ENCODE measurements at regions not wholly inside any gene's neighbourhood (a gene's known extent, or its start where the extent isn't known, plus 50 kb on each side); places are given as distances from the start of the nearest gene placed in this dataset.

GRCh38 chr9:91043056-91043810, 241.6 kb downstream of the SYK start:
- no peak for DNase-seq

- no peak for DNase-seq
Measured at GRCh38 chr9:91043811-91044175, 242.2 kb downstream of the SYK start.

- no peak for DNase-seq
Measured at GRCh38 chr9:91044354-91044753, 242.7 kb downstream of the SYK start.

GRCh38 chr9:91045041-91045440, 243.4 kb downstream of the SYK start:
- no peak for DNase-seq

- no peak for DNase-seq
Measured at GRCh38 chr9:91047529-91047928, 245.9 kb downstream of the SYK start.

GRCh38 chr9:91047993-91048607, 246.5 kb downstream of the SYK start:
- no peak for DNase-seq

DNA sequence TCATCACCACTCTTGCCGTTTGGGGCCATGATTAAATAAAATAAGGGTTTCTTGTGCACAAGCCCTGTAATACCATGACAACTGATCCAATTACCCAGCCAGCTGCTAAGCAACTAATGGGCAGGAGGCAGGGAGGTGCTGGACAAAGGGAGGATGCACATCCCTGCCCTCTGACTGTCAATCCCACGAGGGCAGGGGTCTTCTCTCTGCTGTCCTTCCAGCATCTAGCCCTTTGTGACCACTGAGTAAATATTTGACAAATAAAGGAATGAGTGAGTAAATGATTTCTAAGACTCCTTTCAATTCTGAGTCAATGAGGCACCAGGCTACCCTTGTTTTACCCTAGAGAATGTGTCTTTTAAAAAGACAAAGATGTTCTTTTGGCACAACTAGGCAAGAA, 247.1 kb downstream of the SYK start:
- DNase-seq: no peak

DNA sequence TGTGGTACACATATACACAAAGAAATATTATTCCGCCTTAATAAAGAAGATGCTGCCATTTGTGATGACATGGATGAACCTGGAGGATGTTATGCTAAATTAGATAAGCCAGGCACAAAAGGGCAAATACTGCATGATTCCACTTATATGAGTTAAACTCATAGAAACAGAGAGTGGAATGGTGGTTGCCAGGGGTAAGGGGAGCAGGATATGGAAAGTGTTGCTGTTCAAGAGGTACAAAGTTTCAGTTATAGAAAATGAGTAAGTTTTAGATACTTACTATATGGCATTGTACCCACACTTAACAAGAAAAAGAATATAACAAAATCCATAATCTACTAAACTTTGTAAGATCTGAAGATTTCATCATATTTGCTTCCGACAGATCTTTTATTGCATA, 252.2 kb downstream of the SYK start:
- no peak for DNase-seq

- no peak for DNase-seq
Measured at GRCh38 chr9:91055845-91056244, 254.2 kb downstream of the SYK start.

GRCh38 chr9:91056486-91056885, 254.9 kb downstream of the SYK start:
- no peak for DNase-seq

DNA sequence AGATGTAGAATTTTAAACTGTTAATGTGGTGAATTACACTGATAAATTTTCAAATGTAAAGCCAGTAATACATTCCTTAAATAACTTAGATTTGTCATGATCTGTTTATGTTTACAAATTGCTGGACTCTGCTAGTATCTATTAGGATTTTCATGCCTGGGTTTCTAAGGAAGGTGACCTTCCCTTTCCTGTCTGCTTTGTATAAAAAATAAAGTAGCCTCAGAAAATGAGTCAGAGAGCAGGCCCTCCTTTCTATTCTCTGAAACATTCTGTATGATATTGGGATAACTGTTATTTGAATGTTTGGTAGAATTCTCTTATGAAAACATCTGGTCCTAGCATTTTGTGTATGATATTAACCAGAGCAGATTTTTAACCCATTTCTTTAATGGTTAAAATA, 255.3 kb downstream of the SYK start:
- DNase-seq: no peak

- no peak for DNase-seq
Measured at GRCh38 chr9:91059713-91060112, 258.1 kb downstream of the SYK start.

DNA sequence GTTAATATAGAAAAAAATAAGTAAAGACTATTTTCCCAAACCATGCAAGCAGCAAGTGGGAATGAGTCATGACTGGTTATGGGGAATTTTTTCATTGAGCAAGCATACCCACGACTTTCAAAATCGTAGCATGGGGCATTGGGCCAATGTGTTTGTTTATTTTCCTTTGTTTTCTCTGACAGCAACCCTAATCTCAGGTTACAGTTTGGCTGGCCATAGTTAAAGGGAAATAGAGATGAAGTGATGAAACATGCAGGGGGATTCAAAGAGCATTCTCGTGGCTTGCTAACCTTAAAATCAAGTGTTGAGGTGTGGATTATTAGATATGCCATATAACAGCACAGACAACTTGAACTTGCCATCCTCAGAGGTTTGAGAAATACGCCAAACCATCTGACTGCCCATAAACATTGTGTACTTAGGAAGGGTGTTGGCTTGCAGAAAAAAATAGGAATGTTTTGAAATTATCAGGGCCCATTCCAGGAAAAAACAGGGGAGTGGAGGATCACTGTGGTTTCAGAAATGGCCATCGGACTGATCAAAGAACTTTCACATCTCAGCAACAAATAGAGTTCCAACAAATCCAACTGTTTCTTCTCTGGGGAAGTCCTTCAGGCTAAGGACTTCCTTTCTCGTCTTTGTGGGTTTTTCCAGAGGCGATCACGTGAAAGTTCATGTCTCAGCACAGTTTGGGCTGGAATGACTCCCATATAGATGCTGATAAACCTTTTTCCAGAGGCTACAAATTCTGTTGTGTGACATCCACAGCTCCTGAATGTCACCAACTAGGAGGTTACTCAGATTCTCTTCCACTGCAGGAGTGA, 259.1 kb downstream of the SYK start:
- no peak for DNase-seq

GRCh38 chr9:91061506-91061905, 259.9 kb downstream of the SYK start:
- DNase-seq: no peak

DNA sequence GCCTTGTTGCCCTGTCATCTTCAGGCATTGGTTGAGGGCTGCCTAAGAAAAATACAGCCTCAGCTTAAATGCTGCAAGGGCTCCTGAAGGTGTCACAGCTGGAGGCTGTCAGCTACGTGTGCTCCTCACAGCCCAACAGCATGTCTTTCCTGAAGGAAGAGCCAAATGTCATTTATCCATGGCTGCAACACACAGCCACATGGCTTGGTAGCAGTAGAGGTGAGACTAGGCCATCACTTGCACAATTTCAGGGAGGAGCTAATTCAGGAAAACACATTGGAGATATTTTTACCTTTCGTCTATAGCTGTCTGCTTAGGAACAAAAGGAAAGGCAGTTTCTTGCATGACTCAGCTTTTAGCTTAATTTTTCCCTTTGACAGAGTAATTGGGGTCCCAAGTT, 260.7 kb downstream of the SYK start:
- no peak for DNase-seq

DNA sequence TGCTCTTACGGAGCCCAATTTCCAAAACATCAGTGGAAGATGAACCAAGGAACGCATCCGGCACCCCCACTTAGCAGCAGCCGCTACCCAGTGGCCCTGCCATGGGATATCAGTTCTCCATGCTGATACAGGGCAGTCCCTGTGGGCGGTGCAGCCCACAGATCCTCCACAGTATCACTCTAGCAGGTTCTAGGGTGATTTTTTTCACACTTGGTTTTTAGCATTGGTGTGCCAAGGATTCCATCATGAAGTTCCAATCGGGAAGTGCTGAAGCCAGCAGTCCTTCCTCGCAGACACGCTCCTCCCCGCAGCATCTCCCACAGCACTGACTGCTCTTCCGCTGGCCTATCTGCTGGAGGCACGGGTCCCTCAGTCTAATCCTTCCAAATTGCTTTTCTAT, 261.9 kb downstream of the SYK start:
- DNase-seq: no peak

DNA sequence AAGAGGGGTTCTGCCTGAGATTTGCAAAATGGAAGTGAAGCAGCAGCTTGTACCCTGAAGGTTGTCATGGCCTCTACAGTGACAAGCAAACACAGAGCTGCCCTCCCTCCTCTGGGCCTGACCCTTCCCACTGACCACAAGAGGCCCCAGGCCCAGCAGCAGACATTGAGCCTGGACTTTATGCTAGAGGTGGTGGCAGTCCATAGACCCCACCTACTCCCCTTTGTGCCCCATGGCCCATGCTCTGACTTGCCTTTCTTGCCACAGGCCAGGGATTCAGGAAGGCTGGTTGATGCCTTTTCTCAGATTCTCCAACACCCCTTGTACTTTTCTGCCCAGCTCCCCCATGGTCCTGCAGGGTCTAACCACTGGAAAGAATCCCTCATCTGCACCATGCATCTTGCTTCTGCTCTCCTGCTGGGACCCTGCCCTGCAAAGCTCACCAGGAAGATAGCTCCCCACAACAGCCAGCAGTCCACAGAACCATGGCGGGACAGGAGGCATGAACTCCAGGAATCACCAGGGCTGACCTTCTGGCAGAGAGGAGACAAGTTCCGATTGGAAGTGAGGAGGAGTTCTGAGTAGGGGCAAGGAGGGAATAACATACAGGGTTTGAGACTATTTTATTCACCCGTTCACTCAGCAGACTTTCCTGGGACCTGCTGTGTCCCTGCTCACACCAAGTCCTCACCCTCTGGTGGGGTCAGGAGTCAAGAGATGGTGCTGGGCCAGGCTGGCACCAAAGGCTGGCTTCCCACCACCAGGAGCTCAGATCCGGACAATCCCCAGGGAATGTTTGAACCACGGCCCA, 263.8 kb downstream of the SYK start:
- DNase-seq: no peak

DNA sequence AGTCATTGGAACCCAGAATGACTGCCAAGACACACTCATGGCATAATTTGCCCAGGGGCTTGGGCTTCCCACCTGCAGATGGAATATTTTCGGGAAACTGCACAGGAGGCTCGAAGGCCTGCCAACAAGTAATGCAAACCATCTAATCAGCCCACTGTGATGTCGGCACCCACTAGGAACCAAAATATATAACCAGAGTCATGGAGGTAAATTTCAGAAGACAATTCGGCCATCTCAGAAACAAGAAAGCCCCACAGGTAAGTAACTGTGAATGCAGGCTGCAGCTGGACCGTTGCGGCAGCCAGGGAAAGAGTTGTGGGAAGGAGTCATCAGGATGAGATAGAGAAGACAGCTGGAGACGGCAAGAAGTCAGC, 264.4 kb downstream of the SYK start:
- DNase-seq: no peak

GRCh38 chr9:91066856-91067255, 265.2 kb downstream of the SYK start:
- no peak for DNase-seq

DNA sequence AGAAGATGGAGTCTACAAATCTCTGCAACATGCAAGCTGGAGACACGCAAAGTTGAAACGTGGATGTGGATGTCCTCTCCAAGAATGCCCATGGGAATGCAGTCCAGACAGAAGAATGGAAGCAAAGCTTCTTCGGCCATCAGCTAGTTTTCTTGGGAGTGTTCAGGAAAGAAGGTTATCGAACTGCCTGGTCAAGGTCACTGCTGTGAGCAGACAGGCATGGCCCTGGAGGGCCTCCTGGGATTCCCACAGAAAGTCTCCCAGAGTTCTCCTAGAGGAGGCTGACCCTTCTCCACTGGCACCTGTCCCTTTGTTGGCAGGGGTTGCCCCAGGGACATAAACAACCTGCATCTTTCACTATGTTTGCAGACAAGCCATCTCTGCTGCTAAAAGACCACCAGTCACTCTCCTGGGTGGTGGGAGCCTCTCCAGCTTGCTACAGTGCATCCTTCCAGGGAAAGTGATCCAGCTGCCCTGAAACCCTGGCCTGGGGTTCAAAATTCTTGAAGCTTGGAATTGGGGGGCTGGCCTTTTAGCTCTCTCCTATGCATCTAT, 265.8 kb downstream of the SYK start:
- no peak for DNase-seq

DNA sequence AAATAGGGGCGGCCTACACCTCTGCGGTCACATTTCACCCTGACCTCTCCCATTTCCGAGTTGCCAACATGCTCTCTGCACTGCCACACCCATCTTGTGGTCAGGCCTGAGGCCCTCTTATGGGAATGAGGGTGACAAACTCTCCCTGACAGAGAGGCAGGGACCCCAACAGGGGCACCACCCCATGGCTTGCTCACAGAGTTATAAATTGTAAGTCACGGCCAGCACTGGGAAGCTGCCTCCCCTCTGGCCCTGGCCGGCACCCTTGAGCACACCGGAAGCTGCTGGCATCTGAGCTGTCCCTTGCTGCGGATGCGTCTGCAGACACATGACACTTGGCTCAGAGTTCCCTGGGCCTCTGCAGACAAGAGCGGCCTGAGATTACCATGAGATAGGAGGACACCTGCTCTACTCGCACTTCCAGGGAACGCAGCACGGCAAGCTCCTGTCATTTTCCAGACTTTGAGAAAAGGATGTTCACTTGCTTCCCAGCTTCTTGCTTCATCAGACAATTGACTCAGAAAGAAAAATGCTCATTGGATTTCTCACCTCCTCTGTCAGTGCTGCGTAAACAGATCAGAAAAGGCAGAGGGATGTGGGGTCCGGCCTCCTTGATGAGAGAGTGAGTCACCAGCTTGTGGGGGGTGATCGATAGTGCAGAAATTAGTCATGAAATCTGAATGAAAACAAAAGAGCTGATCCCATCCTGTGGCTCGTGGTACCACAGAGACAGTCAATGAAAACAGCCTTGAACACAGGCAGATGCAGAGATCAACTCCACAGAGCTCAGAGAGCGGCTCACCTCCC, 269.8 kb downstream of the SYK start:
- DNase-seq: no peak

Data from activated CD4-positive, CD25-positive, alpha-beta regulatory T cell (primary cell).